Thymus (tissue), 11 donors: ENCODE measurements at regions not wholly inside any gene's neighbourhood (a gene's known extent, or its start where the extent isn't known, plus 50 kb on each side); places are given as distances from the start of the nearest gene placed in this dataset.

Experiments
- DNase-seq, 9 donors: peaks; one replicate each; pipeline ENCODE4 v3.0.0-alpha.2; 2013; ENCODE audit warnings: low spot score in 9 of 9, low read depth in 6 of 9, missing footprints in 1 of 9
- H3K27ac ChIP-seq, 2 donors: one replicate each; pipeline ENCODE4 v1.5.1; 2013; ENCODE audit warnings: control low read depth in 1 of 2, low read depth in 1 of 2, low read length in 1 of 2, mild to moderate bottlenecking in 1 of 2, moderate library complexity in 1 of 2
- H3K27me3 ChIP-seq, 2 donors: one replicate each; pipeline ENCODE4 v1.5.1; 2013; ENCODE audit warnings: low read length in 1 of 2; ENCODE audit not compliant: control insufficient read depth in 2 of 2, insufficient read depth in 1 of 2
- H3K36me3 ChIP-seq, 2 donors: one replicate each; pipeline ENCODE4 v1.5.1; 2013; ENCODE audit warnings: low read length in 1 of 2, mild to moderate bottlenecking in 1 of 2, moderate library complexity in 1 of 2; ENCODE audit not compliant: control insufficient read depth in 2 of 2, insufficient read depth in 2 of 2
- H3K4me1 ChIP-seq, 2 donors: one replicate each; pipeline ENCODE4 v1.5.1; 2013; ENCODE audit warnings: low read length in 2 of 2; ENCODE audit not compliant: control insufficient read depth in 2 of 2, insufficient read depth in 2 of 2
- H3K4me3 ChIP-seq, 2 donors: one replicate each; pipeline ENCODE4 v1.5.1; 2013; ENCODE audit warnings: low read length in 2 of 2, control low read depth in 1 of 2, mild to moderate bottlenecking in 1 of 2
- H3K9me3 ChIP-seq, 2 donors: one replicate each; pipeline ENCODE4 v1.5.1; 2013; ENCODE audit warnings: low read length in 1 of 2, mild to moderate bottlenecking in 1 of 2; ENCODE audit not compliant: control insufficient read depth in 2 of 2, insufficient read depth in 1 of 2
- WGBS: extraction: QIAGEN DNeasy Blood & Tissue Kit; methylation state at CpG from one replicate; pipeline ENCODE4 v1.1.7; 2013; 5-methylcytosine and 5-hydroxymethylcytosine counted together
- donor health status: healthy.

DNA sequence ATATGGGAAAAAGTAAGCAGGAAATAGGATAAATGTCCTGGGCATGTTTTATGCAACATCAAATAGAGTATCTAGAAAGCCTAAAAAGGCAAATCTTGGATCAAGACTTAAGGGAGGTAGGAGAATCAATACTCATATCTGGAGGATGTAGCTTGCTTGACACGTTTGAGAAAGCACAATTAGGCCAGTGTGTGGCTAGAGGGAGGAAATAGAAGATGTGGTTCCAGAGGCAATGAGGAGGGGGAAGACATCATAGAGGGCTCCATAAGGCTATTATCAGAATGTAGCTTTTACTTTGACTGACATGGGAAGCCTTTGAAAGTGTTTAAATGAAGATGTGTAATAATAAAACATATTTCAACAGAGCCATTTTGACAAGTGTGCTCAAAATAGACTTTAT is 200.7 kb upstream of the CDH12 start:
- no peak overlapping the region for H3K27ac ChIP-seq
- WGBS, result 30% methylated on average over 1 of the region's 1 CpG
- H3K36me3 ChIP-seq, result no peaks in the 10 kb centered on the region
- H3K4me3 ChIP-seq, result no peak overlapping the region
- H3K9me3 ChIP-seq, result no peaks in the 10 kb centered on the region
- no peaks in the 10 kb centered on the region for H3K27me3 ChIP-seq
- DNase-seq, result no peak
- H3K4me1 ChIP-seq, result no peaks in the 10 kb centered on the region

DNA sequence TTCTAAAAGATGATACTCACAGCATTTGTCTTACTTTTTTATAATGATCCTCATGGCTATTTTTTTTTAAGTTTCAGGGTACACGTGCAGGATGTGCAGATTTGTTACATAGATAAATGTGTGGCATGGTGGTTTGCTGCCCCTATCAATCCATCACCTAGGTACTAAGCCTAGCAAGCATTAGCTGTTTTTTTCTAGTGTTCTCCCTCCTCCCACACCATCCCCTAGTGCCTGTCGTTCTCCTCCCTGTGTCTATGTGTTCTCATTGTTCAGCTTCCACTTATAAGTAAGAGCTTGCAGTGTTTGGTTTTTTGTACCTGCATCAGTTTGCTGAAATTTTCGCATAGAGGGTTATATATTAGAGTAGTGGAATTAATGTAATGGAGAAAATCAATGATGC is 189.1 kb upstream of the CDH12 start:
- 36% methylated on average over 3 of the region's 3 CpGs for WGBS
- H3K4me1 ChIP-seq, result no peaks in the 10 kb centered on the region
- DNase-seq, result no peak

DNA sequence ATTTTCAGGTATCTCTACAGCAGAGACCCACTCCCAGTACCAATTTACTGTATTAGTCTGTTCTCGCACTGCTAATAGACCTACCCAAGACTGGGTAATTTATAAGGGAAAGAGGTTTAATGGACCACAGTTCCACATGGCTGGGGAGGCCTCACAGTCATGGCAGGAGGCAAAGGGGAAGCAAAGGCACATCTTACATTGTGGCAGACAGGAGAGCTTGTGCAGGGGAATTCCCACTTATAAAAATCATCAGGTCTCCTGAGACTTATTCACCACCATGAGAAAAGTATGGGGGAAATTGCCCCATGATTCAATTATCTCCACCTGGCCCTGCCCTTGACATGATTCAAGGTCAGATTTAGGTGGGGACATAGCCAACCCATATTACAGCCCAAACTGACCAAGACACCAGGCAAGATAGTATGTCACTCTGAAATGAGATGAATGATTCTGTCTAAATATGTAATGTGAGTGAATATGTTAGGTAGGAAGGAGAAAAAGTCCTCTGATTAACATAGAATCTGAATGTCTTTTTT is 182.5 kb upstream of the CDH12 start:
- no peak overlapping the region for H3K27ac ChIP-seq
- H3K27me3 ChIP-seq, result no peaks in the 10 kb centered on the region
- no peaks in the 10 kb centered on the region for H3K4me1 ChIP-seq
- no peaks in the 10 kb centered on the region for H3K36me3 ChIP-seq
- 49% methylated on average over 1 of the region's 1 CpG for whole genome bisulfite sequencing
- H3K9me3 ChIP-seq, result no peaks in the 10 kb centered on the region
- DNase-seq, result no peak
- H3K4me3 ChIP-seq, result no peak overlapping the region

More for the DNA sequence above, 189.1 kb upstream of the CDH12 start:
- Histone ChIP-seq H3K4me3 (no peak overlapping the region), H3K36me3 (no peaks in the 10 kb centered on the region), H3K27me3 (no peaks in the 10 kb centered on the region), H3K27ac (no peak overlapping the region), H3K9me3 (no peaks in the 10 kb centered on the region)

DNA sequence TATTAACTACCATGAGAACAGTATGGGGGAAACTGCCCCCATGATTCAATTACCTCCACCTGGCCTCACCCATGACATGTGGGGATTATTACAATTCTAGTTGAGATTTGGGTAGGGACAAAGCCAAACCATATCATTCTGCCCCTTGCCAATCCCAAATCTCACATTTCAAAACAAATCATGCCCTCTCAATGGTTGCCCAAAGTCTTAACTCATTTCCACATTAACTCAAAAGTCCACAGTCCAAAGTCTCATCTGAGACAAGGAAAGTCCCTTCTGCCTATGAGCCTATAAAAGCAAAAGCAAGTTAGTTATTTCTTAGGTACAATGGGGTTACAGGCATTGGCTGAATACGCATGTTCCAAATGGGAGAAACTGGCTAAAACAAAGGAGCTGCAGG is 180.7 kb upstream of the CDH12 start:
- Histone ChIP-seq H3K4me1 (no peaks in the 10 kb centered on the region), H3K27me3 (no peaks in the 10 kb centered on the region), H3K9me3 (no peaks in the 10 kb centered on the region), H3K36me3 (no peaks in the 10 kb centered on the region), H3K4me3 (no peak overlapping the region), H3K27ac (no peak overlapping the region)
- 98% methylated on average over 1 of the region's 1 CpG for WGBS
- no peak for DNase-seq

DNA sequence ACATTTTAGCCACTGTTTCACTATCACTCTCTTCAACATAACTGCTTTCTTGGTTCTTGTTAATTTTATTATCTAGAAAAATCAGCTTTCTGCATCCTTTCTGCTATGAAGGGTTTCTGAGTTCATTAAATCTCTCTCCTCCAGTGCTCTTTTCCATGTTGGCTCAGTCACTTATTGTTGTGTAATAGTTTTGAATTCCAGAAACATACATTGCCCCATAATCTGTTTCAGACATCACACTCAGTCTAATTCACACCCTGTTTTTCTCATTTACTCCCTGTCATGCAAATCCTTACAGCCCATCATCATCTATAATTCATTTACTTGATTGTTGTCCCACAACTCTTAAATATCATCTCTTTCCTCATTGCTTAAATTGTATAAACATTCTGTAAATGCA is 176.1 kb upstream of the CDH12 start:
- no peaks in the 10 kb centered on the region for H3K36me3 ChIP-seq
- H3K4me1 ChIP-seq, result no peaks in the 10 kb centered on the region

DNA sequence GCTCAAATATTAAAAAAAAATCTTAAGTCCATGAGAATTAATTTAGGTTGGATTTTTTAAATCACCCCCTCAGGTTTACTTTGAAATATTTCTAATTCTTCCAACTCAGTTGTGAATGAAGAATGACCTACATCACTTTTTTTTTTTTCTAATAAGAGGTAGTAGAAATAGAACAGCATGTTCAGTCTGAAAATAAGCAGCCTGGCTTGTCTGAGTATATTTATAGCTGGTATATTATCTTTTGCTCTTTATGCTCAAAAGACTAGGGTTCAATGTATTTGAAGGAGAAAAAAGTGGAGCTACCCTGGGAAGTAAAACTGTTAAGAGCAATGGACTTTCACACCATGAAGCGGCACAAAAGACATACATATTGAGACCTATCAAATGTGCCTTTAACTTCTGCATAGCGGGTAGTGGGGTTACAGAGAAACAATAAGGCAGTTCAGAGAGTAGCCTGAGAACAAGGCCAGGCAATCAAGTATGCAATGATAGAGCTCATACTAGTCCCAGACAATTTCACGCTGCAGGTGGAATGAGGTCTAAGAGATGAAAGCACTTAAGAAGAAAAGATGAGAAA is 175.4 kb upstream of the CDH12 start:
- H3K27me3 ChIP-seq, result no peaks in the 10 kb centered on the region
- no peak overlapping the region for H3K27ac ChIP-seq
- no peaks in the 10 kb centered on the region for H3K4me1 ChIP-seq
- H3K4me3 ChIP-seq, result no peak overlapping the region
- peaks cover 0 to 2% of the 10 kb centered on the region in 2 donors for H3K9me3 ChIP-seq
- no peak for DNase-seq
- H3K36me3 ChIP-seq, result no peaks in the 10 kb centered on the region
- WGBS, result 97% methylated on average over 3 of the region's 3 CpGs

More for the DNA sequence above, 176.1 kb upstream of the CDH12 start:
- Histone ChIP-seq H3K9me3 (peaks cover 0 to 2% of the 10 kb centered on the region in 2 donors), H3K27ac (no peak overlapping the region), H3K4me3 (no peak overlapping the region), H3K27me3 (no peaks in the 10 kb centered on the region)
- no peak for DNase-seq

DNA sequence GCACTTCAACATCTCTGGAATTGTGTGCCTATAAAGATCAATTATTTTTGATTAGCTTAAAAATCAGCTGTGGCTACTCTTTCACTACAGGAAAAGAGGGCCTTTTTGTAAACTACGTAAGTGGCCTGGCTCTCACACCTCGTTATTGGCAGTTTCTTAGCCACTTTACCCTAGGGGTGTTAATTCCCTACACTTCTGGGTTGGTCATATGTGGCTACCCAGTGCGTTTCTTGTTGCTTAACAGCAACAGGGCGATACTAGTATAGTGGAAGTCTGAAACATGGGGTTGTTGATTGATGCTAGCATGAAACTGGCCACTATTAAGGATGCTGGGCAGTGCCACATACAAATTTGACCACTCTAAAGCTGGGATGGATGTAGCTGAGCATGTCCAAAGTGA is 174.7 kb upstream of the CDH12 start:
- Histone ChIP-seq H3K4me1 (no peaks in the 10 kb centered on the region), H3K27ac (no peak overlapping the region)
- 85% methylated on average over 4 of the region's 4 CpGs for WGBS

DNA sequence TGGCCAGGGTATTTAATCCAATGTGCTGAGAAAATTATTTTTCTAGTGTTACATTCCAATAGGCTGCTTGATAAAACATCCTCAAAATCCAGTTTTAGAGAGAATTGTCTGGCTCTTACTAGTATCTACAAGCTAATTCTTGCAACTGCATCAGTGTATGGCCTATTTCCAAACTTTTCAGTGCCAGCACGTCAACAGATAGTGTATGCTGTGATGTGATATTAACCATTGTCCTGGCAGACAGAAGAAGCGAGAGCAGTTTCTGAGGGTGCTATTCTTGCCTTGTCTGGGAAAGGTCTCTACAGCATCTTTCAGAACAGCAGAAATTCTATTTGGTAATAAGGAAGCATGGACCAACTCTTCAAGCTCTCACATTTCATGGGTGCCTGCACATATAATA is 174.2 kb upstream of the CDH12 start:
- Histone ChIP-seq H3K36me3 (no peaks in the 10 kb centered on the region), H3K4me1 (no peaks in the 10 kb centered on the region), H3K27me3 (no peaks in the 10 kb centered on the region), H3K4me3 (no peak overlapping the region), H3K9me3 (peaks cover 0 to 2% of the 10 kb centered on the region in 2 donors), H3K27ac (no peak overlapping the region)
- 90% methylated on average over 2 of the region's 2 CpGs for WGBS
- DNase-seq, result no peak

More for the DNA sequence above, 174.7 kb upstream of the CDH12 start:
- Histone ChIP-seq H3K9me3 (peaks cover 0 to 2% of the 10 kb centered on the region in 2 donors), H3K36me3 (no peaks in the 10 kb centered on the region), H3K4me3 (no peak overlapping the region), H3K27me3 (no peaks in the 10 kb centered on the region)
- no peak for DNase-seq

DNA sequence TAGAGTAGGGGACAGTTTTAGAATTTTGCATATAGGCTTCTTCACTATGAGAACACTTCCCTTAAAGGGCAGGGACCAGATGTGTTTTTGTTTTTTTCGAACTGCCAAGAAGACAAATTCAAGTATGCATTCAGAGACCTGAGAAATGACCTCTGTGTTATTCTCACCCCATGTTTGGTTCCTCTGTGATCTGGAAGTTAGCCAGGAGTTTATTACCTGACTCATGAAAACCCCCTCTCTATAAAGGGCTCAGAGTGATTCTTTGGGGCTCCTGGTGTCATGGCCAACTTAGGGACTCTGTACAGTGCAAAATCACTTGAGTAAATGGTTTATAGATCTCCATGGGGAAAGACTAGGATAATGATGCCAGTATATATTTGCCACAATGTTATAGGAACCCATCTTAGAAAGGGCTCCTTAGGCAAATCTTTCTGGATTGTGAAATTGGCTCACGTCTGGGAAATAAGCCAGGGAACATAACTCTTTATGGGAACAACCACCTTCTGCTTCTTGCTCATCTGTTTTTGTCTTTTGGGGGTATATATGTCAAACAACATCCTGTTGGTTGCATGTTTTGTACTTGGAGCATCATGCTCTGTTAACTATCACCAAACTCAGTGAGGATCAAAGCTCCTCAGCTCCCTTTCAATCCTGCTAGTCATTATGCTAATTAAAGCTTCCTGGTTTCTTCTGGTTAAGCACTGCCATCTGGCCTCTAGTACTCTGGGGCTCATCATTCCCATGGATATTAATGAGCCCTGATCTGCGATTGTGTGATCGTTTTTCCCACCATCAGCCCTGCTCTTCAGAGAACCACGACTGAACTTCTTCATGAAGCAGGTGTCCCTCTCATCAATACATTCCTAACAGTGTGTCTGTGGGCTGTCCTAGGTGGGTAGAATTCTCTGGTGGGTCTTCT is 173.4 kb upstream of the CDH12 start:
- no peak for DNase-seq
- H3K27me3 ChIP-seq, result no peaks in the 10 kb centered on the region
- 92% methylated on average over 5 of the region's 5 CpGs for WGBS
- peaks cover 0 to 2% of the 10 kb centered on the region in 2 donors for H3K9me3 ChIP-seq
- H3K36me3 ChIP-seq, result no peaks in the 10 kb centered on the region
- no peaks in the 10 kb centered on the region for H3K4me1 ChIP-seq
- no peak overlapping the region for H3K4me3 ChIP-seq
- H3K27ac ChIP-seq, result no peak overlapping the region
